SH-SY5Y (cell line): ENCODE measurements at regions not wholly inside any gene's neighbourhood (a gene's known extent, or its start where the extent isn't known, plus 50 kb on each side); places are given as distances from the start of the nearest gene placed in this dataset.

ENCODE experiments used
- GATA2 ChIP-seq: IDR thresholded peaks from 2 replicates; pipeline ENCODE4 v1.6.1; 2011; ENCODE audit warnings: mild to moderate bottlenecking, low read depth, low read length
- GATA3 ChIP-seq: IDR thresholded peaks from 2 replicates; pipeline ENCODE4 v1.6.1; 2011; ENCODE audit warnings: low read depth, mild to moderate bottlenecking, low read length, moderate library complexity

DNA sequence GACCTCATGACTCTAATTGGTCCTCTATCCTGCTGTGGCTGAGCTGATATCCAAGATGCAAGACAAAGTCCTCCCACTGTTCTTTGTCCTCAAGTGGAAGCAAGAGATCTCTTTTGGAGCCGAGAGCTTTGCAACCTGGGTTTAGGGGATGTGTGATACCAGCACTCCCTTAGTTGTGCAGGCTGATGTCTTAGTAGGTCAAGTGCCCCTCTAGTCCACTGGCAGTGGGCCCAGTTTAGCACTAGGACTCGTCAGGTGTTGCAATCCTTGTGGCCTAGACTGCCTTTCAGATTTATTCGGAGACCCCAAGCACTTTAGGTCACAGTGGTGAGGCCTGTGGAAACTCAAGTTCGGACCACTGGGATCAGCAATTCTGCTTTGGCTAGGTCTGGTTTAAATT lies 64.0 kb downstream of the GPRASP3 start:
- no peak for TF ChIP-seq GATA2
- TF ChIP-seq GATA3 = no peak

DNA sequence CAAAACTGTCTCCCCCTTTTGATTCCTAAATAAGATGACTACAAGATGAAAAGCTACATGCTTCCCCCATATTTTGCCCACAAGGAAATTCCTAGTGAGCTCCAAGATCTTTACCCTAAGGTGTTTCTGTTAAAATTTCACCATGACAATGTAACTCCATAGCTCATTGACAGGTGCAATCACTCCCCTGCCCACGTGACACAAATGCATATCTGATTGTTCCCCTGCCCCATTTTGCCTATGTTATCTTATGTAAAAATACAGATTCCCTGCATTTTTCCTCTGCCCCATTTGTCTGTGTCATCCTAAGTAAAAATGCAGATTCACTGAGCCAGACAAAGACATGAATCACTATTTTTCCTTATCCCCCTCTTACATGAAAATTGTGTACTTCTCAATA lies 66.7 kb downstream of the GPRASP3 start:
- no peak for TF ChIP-seq GATA3
- TF ChIP-seq GATA2 = no peak

DNA sequence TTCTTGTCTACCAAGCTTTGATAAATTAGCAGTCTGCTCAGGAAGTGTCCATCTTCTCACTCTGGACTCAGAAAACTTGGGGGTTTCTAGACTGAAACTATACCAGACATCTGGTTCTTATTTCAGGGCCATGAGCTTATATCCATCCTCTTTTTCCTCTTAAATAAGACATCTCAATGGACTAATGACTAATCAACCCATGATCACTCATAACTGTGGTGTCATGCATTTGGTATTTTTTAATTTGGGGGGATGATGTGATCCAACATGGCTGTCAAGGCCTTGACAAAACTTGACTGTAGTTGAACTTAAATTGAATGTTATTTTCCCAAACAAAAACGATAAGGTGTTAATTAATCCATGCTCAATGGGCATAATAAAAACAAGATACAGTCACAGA lies 87.8 kb downstream of the GPRASP3 start:
- no peak for TF ChIP-seq GATA2
- TF ChIP-seq GATA3 = no peak

DNA sequence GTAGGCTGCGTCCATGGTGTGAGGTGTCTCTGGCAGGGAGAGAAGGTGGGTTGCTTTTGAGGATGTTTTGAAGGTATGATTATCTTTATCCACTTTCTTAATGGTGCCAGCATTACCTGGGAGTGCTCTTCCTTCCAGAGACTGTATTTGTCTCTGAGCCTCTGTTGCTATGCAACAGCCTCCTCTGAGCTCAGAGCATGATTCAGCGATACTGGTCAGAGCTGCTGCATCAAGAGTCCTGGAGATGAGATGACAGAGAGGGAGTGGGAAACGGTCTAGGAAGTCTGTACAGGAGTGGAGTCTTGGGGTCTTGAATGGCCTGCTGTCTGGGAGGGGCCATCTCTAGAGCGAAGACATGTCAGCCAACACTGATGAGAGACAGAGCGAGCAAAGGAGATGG lies 104.4 kb upstream of the RAB40AL start:
- TF ChIP-seq GATA3 = no peak
- no peak for TF ChIP-seq GATA2

DNA sequence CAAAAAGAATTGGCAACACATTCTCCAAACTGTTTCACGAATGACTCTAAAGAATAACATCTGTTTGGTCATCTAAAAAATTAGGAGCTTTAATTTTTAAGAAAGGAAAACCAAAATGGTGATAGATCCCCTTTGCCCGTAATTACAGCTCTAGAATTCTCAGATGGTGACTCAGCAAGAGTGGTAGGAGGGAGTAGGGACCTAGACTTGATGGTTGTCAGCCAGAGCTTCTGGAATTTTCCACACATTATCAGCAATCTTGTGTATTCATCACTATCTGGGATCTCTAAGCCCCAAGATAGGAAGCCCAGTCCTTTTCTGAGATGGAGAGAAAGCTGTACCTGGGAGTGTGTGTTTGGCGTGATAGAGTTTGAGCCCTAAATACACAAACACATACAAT lies 103.9 kb upstream of the RAB40AL start:
- TF ChIP-seq GATA3 (no peak), GATA2 (no peak)

DNA sequence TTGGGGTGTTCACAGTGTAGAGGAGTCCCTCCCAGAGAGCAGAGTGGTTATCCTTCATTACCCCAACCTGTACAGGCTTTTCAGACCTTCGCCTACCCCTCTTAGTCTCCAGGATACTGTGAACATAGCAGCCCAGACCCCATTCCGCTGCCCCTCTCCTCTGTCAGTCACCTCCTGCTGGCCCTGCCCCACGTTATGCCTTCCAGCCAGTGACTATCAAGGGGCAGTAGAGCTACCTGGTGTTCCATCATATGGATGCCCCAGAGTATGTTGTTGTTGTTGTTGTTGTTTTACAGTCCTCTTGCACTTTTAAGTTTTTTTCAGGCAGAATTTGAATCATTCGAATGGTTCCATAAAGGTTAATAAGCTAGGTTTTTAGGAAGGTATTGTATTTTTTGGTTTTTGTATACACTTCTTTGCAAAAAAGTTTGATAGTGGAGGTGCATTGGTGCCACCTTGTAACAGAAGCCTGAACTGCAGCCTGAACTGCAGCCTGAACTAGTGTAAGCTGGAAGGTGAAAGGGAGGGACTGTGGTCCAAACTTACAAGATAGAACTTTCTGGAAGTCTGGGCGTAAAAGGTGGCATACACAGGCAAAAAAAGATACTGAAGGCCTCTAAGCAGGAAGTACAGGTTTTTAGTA lies 101.4 kb upstream of the RAB40AL start:
- TF ChIP-seq GATA3 (no peak), GATA2 (no peak)

DNA sequence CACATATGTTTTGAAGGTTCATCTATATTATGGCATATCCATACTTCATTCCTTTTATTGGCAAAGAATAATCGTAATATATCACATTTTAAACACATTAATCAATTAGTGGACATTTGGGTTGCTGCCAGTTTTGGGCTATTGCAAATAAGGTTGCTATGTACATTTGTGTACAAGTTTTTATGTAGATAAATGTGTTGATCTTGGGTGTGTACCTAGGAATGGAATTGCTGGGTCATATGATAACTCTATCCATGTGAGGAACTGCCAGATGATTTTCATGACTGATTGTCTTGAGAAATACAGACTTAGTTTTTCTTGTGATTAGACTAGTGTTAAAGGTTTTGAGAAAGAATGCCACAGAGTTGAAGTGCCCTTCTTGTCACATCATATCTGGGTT lies 99.2 kb upstream of the RAB40AL start:
- no peak for TF ChIP-seq GATA3
- no peak for TF ChIP-seq GATA2

DNA sequence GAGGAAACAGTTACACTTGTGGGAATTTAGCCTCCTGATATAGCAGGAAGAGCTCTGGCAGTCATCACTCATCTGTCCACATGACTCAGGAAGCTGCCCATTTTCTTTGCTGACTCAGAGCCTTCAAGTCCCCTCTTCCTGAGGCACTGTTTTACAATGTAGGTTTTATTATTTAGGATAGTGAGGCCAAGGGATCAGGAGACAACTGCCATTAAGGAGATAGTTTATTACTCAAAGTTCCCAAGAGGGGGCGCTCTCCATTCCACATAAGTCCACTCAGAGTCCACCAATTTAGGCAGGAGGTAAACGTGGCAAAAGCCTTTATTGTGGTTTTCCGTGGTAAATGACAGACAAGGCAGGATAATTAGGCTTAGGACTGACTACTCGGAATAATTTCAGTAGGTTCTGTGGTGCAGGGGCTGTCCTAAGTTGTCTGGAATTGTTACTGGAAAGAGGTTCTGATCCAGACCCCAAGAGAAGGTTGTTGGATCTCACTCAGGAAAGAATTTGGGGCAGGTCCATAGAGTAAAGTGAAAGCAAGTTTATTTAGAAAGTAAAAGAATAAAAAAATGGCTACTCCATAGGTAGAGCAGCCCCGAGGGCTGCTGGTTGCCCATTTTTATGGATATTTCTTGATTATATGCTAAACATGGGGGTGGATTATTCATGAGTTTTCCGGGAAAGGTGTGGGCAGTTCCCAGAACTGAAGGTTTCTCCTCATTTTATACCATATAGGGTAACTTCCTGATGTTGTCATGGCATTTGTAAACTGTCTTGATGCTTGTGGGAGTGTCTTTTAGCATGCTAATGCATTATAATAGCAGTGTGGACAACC lies 96.0 kb upstream of the RAB40AL start:
- TF ChIP-seq GATA3 (no peak), GATA2 (no peak)

DNA sequence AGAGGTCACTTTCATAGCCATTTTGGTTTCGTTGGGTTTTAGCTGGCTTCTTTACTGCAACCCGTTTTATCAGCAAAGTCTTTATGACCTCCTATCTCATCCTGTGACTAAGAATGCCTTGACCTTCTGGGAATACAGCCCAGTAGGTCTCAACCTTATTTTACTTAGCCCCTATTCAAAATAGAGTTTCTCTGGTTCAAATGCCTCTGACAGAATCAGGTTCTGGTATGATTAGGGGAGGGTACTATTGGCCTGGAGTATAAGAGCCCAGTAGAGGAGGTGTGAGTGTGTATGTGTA lies 95.4 kb upstream of the RAB40AL start:
- TF ChIP-seq GATA2 (no peak), GATA3 (no peak)

DNA sequence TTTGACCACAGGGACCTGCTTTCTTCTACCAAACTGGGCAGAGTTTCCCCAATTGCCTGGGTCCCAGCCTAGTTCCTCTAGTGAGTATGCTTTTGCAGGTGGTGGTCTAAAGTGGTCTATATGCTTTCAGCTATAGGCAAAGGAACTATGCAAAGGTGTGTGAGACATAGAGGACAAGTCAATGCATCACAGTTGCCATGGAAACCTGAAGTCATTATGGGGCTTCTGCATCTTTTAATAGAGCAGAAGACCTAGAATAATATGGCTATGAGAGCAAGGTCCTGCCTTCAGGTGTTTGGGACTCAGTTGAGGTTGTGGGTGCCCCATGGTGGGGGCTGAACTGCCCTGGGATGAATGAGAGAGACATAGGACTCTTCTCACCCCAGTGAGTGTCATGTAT lies 92.1 kb upstream of the RAB40AL start:
- TF ChIP-seq GATA3 = no peak
- no peak for TF ChIP-seq GATA2

DNA sequence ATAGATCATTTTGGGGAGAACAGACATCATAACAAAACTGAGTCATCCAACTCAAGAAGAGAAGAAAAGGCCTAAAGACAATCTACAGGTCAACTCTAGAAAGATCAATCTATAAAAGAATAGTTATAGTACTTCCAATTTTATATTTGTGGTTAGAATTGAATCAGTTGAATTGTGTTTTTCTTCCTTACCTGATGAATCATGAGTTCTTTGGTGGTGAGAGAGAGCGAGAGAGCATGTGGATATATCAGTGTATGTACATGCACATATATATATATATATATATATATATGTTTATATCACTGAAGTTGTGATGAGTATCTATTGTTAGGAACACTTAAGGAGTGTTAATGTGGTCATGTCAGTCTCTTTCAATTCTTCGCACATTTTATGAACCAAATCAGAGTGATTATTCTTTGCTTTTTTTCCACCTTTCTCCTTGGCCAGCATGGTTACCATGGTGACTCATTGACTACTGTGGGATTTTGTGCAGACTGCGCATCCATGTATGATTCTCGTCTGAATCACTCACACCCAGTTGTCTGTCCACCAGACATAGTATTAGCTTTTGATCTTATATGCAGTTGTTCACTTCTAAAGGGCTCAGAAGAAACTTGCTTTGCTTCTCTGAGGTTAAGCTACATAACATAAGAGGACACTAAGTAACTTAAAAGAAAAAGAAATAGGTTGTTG lies 90.4 kb upstream of the RAB40AL start:
- TF ChIP-seq GATA3 = no peak
- no peak for TF ChIP-seq GATA2

DNA sequence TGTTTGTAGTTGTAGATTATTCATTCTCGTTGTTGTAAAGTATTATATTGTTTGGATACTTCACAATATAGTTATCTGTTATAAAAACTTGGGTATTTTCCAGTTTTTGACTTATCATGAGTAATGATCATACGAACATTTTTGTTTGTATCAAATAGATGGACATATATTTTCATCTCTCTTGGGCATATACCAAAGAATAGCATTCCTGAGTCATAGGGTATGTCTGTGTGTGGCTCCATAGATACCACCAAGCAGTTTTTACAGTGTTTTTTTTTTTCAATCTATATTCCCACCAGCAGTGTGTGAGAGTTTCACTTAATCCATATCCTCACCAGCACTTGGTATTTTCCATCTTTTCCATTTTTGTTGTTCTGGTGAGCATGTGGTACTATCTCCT lies 89.7 kb upstream of the RAB40AL start:
- TF ChIP-seq GATA3 (no peak), GATA2 (no peak)

DNA sequence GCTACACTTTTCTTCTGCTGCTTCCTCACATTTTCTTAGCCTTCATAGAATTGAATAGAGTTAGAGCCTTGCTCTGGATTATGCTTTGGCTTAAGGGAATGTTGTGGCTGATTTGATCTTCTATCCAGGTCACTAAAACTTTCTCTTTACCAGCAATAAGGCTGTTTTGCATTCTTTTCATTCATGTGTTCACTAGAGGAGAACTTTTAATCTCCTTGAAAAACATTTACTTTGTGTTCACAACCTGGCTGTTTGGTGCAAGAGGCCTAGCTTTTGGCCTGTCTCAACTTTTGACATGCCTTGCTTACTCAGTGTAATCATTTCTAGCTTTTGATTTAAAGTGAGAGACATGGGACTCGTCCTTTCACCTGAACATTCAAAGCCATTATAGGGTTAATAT lies 87.7 kb upstream of the RAB40AL start:
- TF ChIP-seq GATA3 (no peak), GATA2 (no peak)

DNA sequence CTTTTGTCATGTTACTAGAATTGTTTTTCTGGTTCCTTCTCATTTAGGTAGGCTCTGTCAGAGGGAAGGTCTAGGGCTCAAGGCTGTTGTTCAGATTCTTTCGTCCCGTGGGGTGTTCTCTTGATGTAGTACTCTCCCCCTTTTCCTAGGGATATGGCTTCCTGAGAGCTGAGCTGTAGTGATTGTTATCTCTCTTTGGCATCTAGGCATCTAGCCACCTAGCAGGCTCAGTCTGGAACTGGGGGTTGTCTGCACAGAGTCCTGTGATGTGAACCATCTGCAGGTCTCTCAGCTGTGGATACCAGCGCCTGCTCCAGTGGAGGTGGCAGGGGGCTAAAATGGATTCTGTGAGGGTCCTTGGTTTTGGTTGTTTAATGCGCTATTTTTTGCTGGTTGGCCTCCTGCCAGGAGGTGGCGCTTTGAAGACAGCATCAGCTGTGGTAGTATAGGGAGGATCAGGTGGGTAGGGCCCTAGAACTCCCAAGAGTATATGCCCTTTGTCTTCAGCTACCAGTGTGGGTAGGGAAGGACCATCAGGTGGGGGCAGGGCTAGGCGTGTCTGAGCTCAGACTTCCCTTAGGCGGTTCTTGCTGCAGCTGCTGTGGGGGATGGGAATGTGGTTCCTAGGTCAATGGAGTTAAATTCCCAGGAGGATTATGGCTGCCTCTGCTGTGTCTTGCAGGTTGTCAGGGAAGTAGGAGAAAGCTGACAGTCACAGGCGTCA lies 78.1 kb upstream of the RAB40AL start:
- peak; percentile 82 for TF ChIP-seq GATA2

DNA sequence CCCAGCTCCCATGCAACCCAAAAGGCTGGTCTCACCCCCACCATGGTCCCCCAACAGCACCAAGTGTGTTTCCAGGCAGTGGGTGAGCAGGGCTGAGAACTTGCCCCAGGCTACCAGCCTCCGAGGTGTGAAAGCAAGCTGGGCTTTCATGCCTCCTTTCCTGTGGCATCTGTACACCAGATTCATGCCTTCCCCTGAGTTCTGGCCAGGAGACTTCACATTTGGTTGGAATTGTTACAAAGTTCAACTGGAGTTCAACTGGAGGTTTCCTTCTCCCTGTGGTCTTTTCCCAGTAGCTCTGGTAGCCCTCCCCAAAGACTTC lies 77.6 kb upstream of the RAB40AL start:
- TF ChIP-seq GATA3 (no peak), GATA2 (no peak)

DNA sequence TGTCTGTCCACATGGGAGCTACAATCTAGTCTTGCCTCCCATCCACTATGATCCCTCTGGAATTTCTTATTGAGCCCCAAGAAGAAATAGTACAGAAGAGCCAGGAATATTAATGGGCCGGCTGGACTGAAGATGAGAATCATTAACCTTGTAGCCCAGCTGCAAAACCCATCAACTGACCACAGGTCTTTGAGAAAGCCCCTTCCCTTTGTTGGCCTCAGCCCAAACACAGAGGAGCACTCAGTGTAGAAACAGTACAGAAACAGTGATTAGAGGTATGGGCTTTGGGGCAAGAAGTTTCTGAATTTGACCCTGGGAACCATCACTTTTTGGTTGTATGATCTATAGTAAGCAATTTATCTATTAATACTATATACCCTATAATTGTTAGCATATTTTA lies 76.8 kb upstream of the RAB40AL start:
- no peak for TF ChIP-seq GATA3
- no peak for TF ChIP-seq GATA2
